ENCODE measurements at regions not wholly inside any gene's neighbourhood (a gene's known extent, or its start where the extent isn't known, plus 50 kb on each side); places are given as distances from the start of the nearest gene placed in this dataset.

- Histone ChIP-seq H3K4me1 (ENCODE audit: control insufficient read depth in 1 of 2, insufficient read depth in 2 of 2, low read length in 2 of 2) (no peaks in the 10 kb centered on the region), H3K4me3 (ENCODE audit: low read length in 2 of 2) (no peak overlapping the region), H3K27ac (ENCODE audit: low read depth in 1 of 2, low read length in 2 of 2) (no peak overlapping the region), H3K36me3 (ENCODE audit: control insufficient read depth in 1 of 2, insufficient read depth in 2 of 2, low read length in 1 of 2) (no peaks in the 10 kb centered on the region), H3K9me3 (ENCODE audit: control insufficient read depth, low read length) (no peaks in the 10 kb centered on the region), H3K27me3 (ENCODE audit: control insufficient read depth in 1 of 2, insufficient read depth in 2 of 2, low read length in 1 of 2) (no peaks in the 10 kb centered on the region)
- DNase-seq (no peak), ATAC-seq (ENCODE audit: low FRiP score) (no peak)
- 63 to 72% methylated on average over 2 of the region's 2 CpGs for WGBS, 2 donors
- intact Hi-C loops (cut with DNase I), result no loop called here
Measured at GRCh38 chr4:126241634-126242033, 926.9 kb downstream of the FAT4 start.

- H3K4me3 ChIP-seq (ENCODE audit: low read length in 2 of 2), result no peak overlapping the region
- no peaks in the 10 kb centered on the region for H3K27me3 ChIP-seq (ENCODE audit: control insufficient read depth in 1 of 2, insufficient read depth in 2 of 2, low read length in 1 of 2)
- peak overlapping the region in 1 of 2 donors; percentile 59 for H3K27ac ChIP-seq (ENCODE audit: low read depth in 1 of 2, low read length in 2 of 2)
- no peaks in the 10 kb centered on the region for H3K4me1 ChIP-seq (ENCODE audit: control insufficient read depth in 1 of 2, insufficient read depth in 2 of 2, low read length in 2 of 2)
- no peaks in the 10 kb centered on the region for H3K9me3 ChIP-seq (ENCODE audit: control insufficient read depth, low read length)
- ATAC-seq (ENCODE audit: low FRiP score), result no peak
- WGBS, 2 donors, result 57 to 61% methylated on average over 7 of the region's 7 CpGs
- intact Hi-C loops (cut with DNase I), result no loop called here
- no peaks in the 10 kb centered on the region for H3K36me3 ChIP-seq (ENCODE audit: control insufficient read depth in 1 of 2, insufficient read depth in 2 of 2, low read length in 1 of 2)
- peak in 1 of 2 donors; percentile 51 for DNase-seq
Measured at GRCh38 chr4:126242679-126243390, 928.1 kb downstream of the FAT4 start.

- Histone ChIP-seq H3K4me3 (ENCODE audit: low read length in 2 of 2) (no peak overlapping the region), H3K4me1 (ENCODE audit: control insufficient read depth in 1 of 2, insufficient read depth in 2 of 2, low read length in 2 of 2) (no peaks in the 10 kb centered on the region), H3K36me3 (ENCODE audit: control insufficient read depth in 1 of 2, insufficient read depth in 2 of 2, low read length in 1 of 2) (no peaks in the 10 kb centered on the region), H3K27ac (ENCODE audit: low read depth in 1 of 2, low read length in 2 of 2) (no peak overlapping the region), H3K27me3 (ENCODE audit: control insufficient read depth in 1 of 2, insufficient read depth in 2 of 2, low read length in 1 of 2) (no peaks in the 10 kb centered on the region), H3K9me3 (ENCODE audit: control insufficient read depth, low read length) (no peaks in the 10 kb centered on the region)
- DNase-seq, result no peak
- ATAC-seq (ENCODE audit: low FRiP score), result no peak
- intact Hi-C loops (cut with DNase I), result no loop called here
- 92 to 93% methylated on average over 3 of the region's 3 CpGs for WGBS, 2 donors
Measured at GRCh38 chr4:126247409-126247808, 932.7 kb downstream of the FAT4 start.

- no peaks in the 10 kb centered on the region for H3K4me1 ChIP-seq (ENCODE audit: control insufficient read depth in 1 of 2, insufficient read depth in 2 of 2, low read length in 2 of 2)
- no peaks in the 10 kb centered on the region for H3K27me3 ChIP-seq (ENCODE audit: control insufficient read depth in 1 of 2, insufficient read depth in 2 of 2, low read length in 1 of 2)
- no peaks in the 10 kb centered on the region for H3K36me3 ChIP-seq (ENCODE audit: control insufficient read depth in 1 of 2, insufficient read depth in 2 of 2, low read length in 1 of 2)
- DNase-seq (no peak), ATAC-seq (ENCODE audit: low FRiP score) (no peak)
- WGBS, 2 donors, result 94 to 95% methylated on average over 2 of the region's 2 CpGs
- intact Hi-C loops (cut with DNase I), result no loop called here
- H3K27ac ChIP-seq (ENCODE audit: low read depth in 1 of 2, low read length in 2 of 2), result no peak overlapping the region
- H3K4me3 ChIP-seq (ENCODE audit: low read length in 2 of 2), result no peak overlapping the region
- no peaks in the 10 kb centered on the region for H3K9me3 ChIP-seq (ENCODE audit: control insufficient read depth, low read length)
Measured at GRCh38 chr4:126250006-126250405, 935.3 kb downstream of the FAT4 start.

- intact Hi-C loops (cut with DNase I), result no loop called here
Measured at GRCh38 chr4:126251169-126251568, 936.4 kb downstream of the FAT4 start.

GRCh38 chr4:126262665-126263064 is 947.9 kb downstream of the FAT4 start:
- Histone ChIP-seq H3K27me3 (ENCODE audit: control insufficient read depth in 1 of 2, insufficient read depth in 2 of 2, low read length in 1 of 2) (no peaks in the 10 kb centered on the region), H3K27ac (ENCODE audit: low read depth in 1 of 2, low read length in 2 of 2) (no peak overlapping the region), H3K36me3 (ENCODE audit: control insufficient read depth in 1 of 2, insufficient read depth in 2 of 2, low read length in 1 of 2) (no peaks in the 10 kb centered on the region), H3K9me3 (ENCODE audit: control insufficient read depth, low read length) (no peaks in the 10 kb centered on the region), H3K4me3 (ENCODE audit: low read length in 2 of 2) (no peak overlapping the region), H3K4me1 (ENCODE audit: control insufficient read depth in 1 of 2, insufficient read depth in 2 of 2, low read length in 2 of 2) (no peaks in the 10 kb centered on the region)
- ATAC-seq (ENCODE audit: low FRiP score) (no peak), DNase-seq (no peak)
- WGBS, 2 donors, result 73 to 87% methylated on average over 2 of the region's 2 CpGs
- intact Hi-C loops (cut with DNase I), result no loop called here

More at GRCh38 chr4:126251169-126251568, 936.4 kb downstream of the FAT4 start:
- Histone ChIP-seq H3K27me3 (ENCODE audit: control insufficient read depth in 1 of 2, insufficient read depth in 2 of 2, low read length in 1 of 2) (no peaks in the 10 kb centered on the region), H3K27ac (ENCODE audit: low read depth in 1 of 2, low read length in 2 of 2) (no peak overlapping the region), H3K4me1 (ENCODE audit: control insufficient read depth in 1 of 2, insufficient read depth in 2 of 2, low read length in 2 of 2) (no peaks in the 10 kb centered on the region), H3K4me3 (ENCODE audit: low read length in 2 of 2) (no peak overlapping the region), H3K36me3 (ENCODE audit: control insufficient read depth in 1 of 2, insufficient read depth in 2 of 2, low read length in 1 of 2) (no peaks in the 10 kb centered on the region), H3K9me3 (ENCODE audit: control insufficient read depth, low read length) (no peaks in the 10 kb centered on the region)
- ATAC-seq (ENCODE audit: low FRiP score) (no peak), DNase-seq (no peak)

GRCh38 chr4:126264839-126265238 is 950.1 kb downstream of the FAT4 start:
- ATAC-seq (ENCODE audit: low FRiP score), result no peak
- no peak for DNase-seq
- intact Hi-C loops (cut with DNase I), result no loop called here
- Histone ChIP-seq H3K27me3 (ENCODE audit: control insufficient read depth in 1 of 2, insufficient read depth in 2 of 2, low read length in 1 of 2) (no peaks in the 10 kb centered on the region), H3K4me1 (ENCODE audit: control insufficient read depth in 1 of 2, insufficient read depth in 2 of 2, low read length in 2 of 2) (no peaks in the 10 kb centered on the region), H3K27ac (ENCODE audit: low read depth in 1 of 2, low read length in 2 of 2) (no peak overlapping the region), H3K9me3 (ENCODE audit: control insufficient read depth, low read length) (no peaks in the 10 kb centered on the region), H3K4me3 (ENCODE audit: low read length in 2 of 2) (no peak overlapping the region), H3K36me3 (ENCODE audit: control insufficient read depth in 1 of 2, insufficient read depth in 2 of 2, low read length in 1 of 2) (no peaks in the 10 kb centered on the region)

GRCh38 chr4:126265888-126266287 is 951.1 kb downstream of the FAT4 start:
- Histone ChIP-seq H3K27ac (ENCODE audit: low read depth in 1 of 2, low read length in 2 of 2) (no peak overlapping the region), H3K27me3 (ENCODE audit: control insufficient read depth in 1 of 2, insufficient read depth in 2 of 2, low read length in 1 of 2) (no peaks in the 10 kb centered on the region), H3K4me1 (ENCODE audit: control insufficient read depth in 1 of 2, insufficient read depth in 2 of 2, low read length in 2 of 2) (no peaks in the 10 kb centered on the region), H3K4me3 (ENCODE audit: low read length in 2 of 2) (no peak overlapping the region), H3K9me3 (ENCODE audit: control insufficient read depth, low read length) (no peaks in the 10 kb centered on the region), H3K36me3 (ENCODE audit: control insufficient read depth in 1 of 2, insufficient read depth in 2 of 2, low read length in 1 of 2) (no peaks in the 10 kb centered on the region)
- DNase-seq, result no peak
- intact Hi-C loops (cut with DNase I), result no loop called here
- no peak for ATAC-seq (ENCODE audit: low FRiP score)

GRCh38 chr4:126267689-126268088 is 952.9 kb downstream of the FAT4 start:
- no peak for DNase-seq
- Histone ChIP-seq H3K4me3 (ENCODE audit: low read length in 2 of 2) (no peak overlapping the region), H3K4me1 (ENCODE audit: control insufficient read depth in 1 of 2, insufficient read depth in 2 of 2, low read length in 2 of 2) (no peaks in the 10 kb centered on the region), H3K9me3 (ENCODE audit: control insufficient read depth, low read length) (no peaks in the 10 kb centered on the region), H3K27me3 (ENCODE audit: control insufficient read depth in 1 of 2, insufficient read depth in 2 of 2, low read length in 1 of 2) (no peaks in the 10 kb centered on the region), H3K36me3 (ENCODE audit: control insufficient read depth in 1 of 2, insufficient read depth in 2 of 2, low read length in 1 of 2) (no peaks in the 10 kb centered on the region), H3K27ac (ENCODE audit: low read depth in 1 of 2, low read length in 2 of 2) (no peak overlapping the region)
- no peak for ATAC-seq (ENCODE audit: low FRiP score)
- WGBS, 2 donors, result 26 to 45% methylated on average over 1 of the region's 1 CpG
- intact Hi-C loops (cut with DNase I), result no loop called here
